ENCODE measurements at regions not wholly inside any gene's neighbourhood (a gene's known extent, or its start where the extent isn't known, plus 50 kb on each side); places are given as distances from the start of the nearest gene placed in this dataset.

DNA sequence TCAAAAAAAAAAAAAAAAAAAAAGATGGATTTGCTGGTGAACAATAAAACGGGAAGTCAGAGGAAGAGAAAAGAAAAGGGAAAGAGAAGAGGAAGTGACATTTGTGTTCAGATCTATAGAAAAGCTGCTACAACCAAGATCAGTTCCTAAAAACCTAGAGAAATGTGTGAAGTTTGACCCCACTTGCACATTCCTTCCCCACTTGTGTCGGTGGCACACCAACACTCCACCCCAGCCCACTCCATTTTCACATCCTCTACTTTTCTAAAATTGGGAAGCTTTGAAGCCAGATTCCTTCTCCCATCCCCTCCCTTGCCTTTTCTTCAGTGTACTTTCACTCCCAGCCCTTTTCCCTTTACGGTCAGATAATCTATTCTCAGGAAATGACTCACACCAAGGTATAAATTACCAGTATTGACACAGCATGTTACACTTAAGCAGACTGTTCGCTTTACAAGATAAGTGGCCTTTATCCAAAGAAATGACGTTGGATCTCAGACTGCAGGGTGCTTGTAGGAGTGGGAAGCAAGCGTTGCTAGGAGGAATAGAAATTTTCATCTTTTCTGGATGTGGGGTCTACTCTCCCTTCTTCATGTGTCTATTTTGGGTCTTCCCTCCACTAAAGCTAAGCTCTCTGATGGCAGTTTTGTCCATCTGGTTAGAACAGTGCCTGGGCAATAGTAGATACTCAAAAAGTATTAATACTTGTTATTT is 92.5 kb upstream of the ADGRF1 start:
- H3K4me3 ChIP-seq (ENCODE audit: low read depth, low read length) = no peak overlapping the region
- TF ChIP-seq, protein P1, sequence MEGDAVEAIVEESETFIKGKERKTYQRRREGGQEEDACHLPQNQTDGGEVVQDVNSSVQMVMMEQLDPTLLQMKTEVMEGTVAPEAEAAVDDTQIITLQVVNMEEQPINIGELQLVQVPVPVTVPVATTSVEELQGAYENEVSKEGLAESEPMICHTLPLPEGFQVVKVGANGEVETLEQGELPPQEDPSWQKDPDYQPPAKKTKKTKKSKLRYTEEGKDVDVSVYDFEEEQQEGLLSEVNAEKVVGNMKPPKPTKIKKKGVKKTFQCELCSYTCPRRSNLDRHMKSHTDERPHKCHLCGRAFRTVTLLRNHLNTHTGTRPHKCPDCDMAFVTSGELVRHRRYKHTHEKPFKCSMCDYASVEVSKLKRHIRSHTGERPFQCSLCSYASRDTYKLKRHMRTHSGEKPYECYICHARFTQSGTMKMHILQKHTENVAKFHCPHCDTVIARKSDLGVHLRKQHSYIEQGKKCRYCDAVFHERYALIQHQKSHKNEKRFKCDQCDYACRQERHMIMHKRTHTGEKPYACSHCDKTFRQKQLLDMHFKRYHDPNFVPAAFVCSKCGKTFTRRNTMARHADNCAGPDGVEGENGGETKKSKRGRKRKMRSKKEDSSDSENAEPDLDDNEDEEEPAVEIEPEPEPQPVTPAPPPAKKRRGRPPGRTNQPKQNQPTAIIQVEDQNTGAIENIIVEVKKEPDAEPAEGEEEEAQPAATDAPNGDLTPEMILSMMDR (IDR thresholded peaks at IDR 0.05; ENCODE audit: borderline replicate concordance, insufficient read depth, low read depth, low read length) = no peak

DNA sequence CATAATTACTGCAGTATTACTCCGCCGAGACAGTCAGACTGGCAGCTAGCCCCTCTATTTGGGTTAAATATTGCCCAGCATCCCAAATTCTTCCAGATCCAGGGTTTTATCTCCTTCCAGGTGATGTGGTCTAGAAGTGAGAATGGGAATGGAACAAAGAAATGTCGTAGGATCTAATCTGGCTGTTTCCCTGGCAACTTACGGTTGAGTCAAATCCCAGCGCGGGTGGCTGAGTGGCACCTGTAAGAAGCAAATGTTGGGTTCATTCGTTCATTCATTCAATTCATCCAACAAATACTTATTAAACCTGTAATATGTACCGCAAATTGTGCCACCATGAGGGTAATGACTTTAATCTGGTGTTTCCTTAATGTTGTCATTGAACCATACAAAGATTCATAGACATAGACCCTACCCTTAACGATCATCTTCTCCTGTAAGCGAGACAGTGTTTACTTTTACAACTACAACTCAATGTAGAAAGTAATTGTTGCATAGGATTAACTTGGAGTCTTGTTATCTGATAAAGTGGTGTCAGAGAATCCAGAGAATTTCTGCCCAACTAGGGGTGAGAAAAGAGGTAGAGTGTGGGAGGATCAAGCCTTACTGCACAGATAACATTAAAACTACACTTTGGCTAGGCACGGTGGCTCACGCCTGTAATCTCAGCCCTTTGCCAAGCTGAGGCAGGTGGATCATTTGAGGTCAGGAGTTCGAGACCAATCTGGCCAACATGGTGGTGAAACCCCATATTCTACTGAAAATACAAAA is 91.3 kb upstream of the ADGRF1 start:
- no peak overlapping the region for H3K4me3 ChIP-seq (ENCODE audit: low read depth, low read length)
- TF ChIP-seq, protein P1 (IDR thresholded peaks at IDR 0.05; ENCODE audit: borderline replicate concordance, insufficient read depth, low read depth, low read length) = no peak

DNA sequence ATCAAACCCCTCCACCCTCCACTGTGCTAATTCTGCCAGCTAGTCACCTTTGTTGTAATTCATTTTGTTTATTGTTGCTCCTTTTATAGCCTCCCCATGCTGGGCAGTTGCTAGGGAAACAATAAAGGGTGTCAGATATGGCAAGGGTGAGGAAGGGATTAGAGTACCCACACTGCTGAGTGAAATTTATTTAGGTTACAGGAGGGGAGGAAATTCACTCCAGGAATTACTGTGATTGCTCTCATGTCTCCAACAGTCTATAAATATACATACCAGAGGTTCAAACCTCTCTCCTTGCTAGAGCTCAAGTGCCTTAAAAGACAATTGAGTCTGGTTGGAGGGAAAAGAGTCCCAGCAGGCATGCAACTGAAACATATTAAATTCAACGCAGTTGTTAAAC is 90.6 kb upstream of the ADGRF1 start:
- no peak overlapping the region for H3K4me3 ChIP-seq (ENCODE audit: low read depth, low read length)
- TF ChIP-seq, protein P1 (IDR thresholded peaks at IDR 0.05; ENCODE audit: borderline replicate concordance, insufficient read depth, low read depth, low read length) = no peak

DNA sequence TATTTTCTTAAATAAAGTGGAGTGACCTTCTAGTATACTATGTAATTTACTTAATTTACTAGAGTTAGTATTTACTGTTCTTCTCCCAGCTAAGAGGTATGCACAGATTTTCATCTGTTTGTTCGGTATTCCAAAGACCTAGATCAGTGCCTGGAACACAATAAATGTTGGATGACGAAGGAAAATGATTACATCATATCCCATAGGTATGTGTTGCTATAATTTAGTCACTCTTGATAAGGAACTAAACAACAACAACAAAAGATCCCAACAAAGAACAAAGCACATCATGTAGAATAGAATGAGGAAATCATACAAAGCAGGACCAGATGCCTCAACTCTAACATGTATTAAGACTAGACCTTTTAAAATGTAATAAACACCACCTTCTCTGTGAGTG is 89.6 kb upstream of the ADGRF1 start:
- H3K4me3 ChIP-seq (ENCODE audit: low read depth, low read length) = no peak overlapping the region
- TF ChIP-seq, protein P1 (IDR thresholded peaks at IDR 0.05; ENCODE audit: borderline replicate concordance, insufficient read depth, low read depth, low read length) = no peak

DNA sequence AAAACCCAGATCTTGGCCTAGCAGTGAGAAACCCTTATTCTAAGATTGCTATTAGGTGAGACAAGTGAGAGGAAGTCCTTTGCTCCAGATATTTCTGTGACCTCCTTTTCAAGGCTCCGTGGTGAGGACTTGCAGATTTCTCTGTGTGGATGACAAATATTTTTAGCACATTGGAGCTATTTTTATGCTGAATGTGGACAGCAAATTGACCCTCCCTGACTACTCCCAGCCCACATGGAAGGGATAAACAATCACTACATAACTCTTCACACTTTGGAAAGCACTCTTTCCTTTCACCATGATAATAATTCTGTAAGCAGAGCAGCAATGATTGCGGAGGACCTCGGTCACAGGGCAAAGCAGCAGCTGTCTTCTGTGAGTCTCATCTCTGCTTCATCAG is 88.0 kb upstream of the ADGRF1 start:
- H3K4me3 ChIP-seq (ENCODE audit: low read depth, low read length) = no peak overlapping the region

DNA sequence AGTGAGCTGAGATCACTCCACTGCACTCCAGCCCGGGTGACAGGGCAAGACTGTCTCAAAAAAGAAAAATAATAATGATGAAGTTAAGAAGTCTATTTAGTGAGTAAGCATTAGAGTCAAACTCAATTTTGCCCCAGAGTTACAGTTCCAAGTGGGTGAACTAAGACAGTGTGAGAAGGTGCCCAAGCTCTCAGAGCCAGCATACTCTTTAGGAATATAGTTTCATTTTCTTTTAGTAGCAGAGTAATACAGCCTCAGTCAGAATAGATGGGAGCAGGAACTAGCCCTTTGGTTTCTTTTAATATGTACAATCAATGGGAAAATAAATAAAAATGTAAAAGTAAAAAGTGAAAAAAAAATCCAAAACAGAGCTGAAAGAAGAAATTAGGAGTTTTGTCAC is 87.0 kb upstream of the ADGRF1 start:
- no peak overlapping the region for H3K4me3 ChIP-seq (ENCODE audit: low read depth, low read length)
- TF ChIP-seq, protein P1 (IDR thresholded peaks at IDR 0.05; ENCODE audit: borderline replicate concordance, insufficient read depth, low read depth, low read length) = no peak

More for the DNA sequence above, 88.0 kb upstream of the ADGRF1 start:
- TF ChIP-seq, protein P1 (IDR thresholded peaks at IDR 0.05; ENCODE audit: borderline replicate concordance, insufficient read depth, low read depth, low read length) = no peak
